ENCODE measurements at regions not wholly inside any gene's neighbourhood (a gene's known extent, or its start where the extent isn't known, plus 50 kb on each side); places are given as distances from the start of the nearest gene placed in this dataset.

DNA sequence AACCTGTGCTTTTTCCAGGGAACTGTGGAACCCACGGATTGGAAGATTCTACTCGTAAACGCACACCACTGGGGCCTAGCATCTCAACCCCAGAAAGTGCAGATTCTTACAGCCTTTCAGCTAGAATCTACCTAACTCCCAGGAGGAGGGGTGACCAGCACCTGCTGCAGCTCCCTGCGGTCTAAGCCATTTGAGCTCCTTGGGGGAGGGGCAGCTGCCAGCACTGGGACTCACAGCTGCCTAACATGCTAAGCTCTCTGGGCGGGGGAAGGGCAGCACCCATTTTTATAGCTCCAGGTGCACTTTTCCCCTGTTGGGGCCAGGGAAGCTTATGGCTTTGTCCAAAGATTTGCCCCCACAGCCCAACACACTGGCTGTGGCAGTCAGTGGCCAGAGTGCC, 595.7 kb upstream of the EPHA5 start:
- intact Hi-C loops (cut with micrococcal nuclease; ENCODE audit: unreplicated experiment): no loop called here
- BruUV-seq (replicated peaks): no TSS peak
- H3K36me3 ChIP-seq (ENCODE audit: insufficient read depth, low read length, poor library complexity, severe bottlenecking): no peaks in the 10 kb centered on the region
- ChIA-PET CTCF (no interaction called here), POLR2A (ENCODE audit: low non-redundant PET) (no interaction called here)
- no peaks in the 10 kb centered on the region for H3K4me1 ChIP-seq (ENCODE audit: insufficient read depth, low read length, poor library complexity, severe bottlenecking)
- no peaks in the 10 kb centered on the region for H3K27me3 ChIP-seq (replicated peaks; ENCODE audit: insufficient read depth, low read depth, low read length, poor library complexity)
- H3K4me3 ChIP-seq (ENCODE audit: low read depth, low read length, poor library complexity, severe bottlenecking): no peak overlapping the region
- TF ChIP-seq EZH2 (IDR thresholded peaks at IDR 0.05; ENCODE audit: borderline replicate concordance, low read depth, low read length, poor library complexity, severe bottlenecking) (no peak), CTCF (conservative IDR thresholded peaks at IDR 0.05; ENCODE audit: low read depth, low read length) (no peak)
- H3K27ac ChIP-seq (ENCODE audit: low read depth, low read length, poor library complexity, severe bottlenecking): no peak overlapping the region
- DNase-seq (ENCODE audit: low spot score): no peak
- no peaks in the 10 kb centered on the region for H3K9me3 ChIP-seq (ENCODE audit: low read depth, low read length, poor library complexity, severe bottlenecking)

DNA sequence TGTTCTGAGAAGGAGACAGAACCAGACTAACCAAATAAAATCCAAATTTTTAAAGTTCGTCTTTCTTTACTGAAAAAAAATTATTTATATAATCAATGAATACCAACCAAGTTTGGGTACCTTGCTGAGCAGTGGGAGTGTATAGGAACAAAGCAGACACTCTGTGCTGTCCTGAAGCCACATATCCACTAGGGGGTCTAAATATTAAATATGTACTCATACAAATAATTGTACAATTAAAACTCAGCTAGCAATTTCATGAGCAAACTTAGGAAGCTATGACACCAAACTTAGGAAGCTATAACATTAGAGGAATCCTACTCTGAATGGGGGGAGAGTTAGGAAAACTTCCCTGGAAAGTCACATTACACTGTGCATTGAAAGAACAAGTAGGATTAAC, 582.0 kb upstream of the EPHA5 start:
- DNase-seq (ENCODE audit: low spot score): no peak
- POLR2A ChIA-PET (ENCODE audit: low non-redundant PET): no interaction called here
- Histone ChIP-seq H3K9me3 (ENCODE audit: low read depth, low read length, poor library complexity, severe bottlenecking) (no peaks in the 10 kb centered on the region), H3K36me3 (ENCODE audit: insufficient read depth, low read length, poor library complexity, severe bottlenecking) (no peaks in the 10 kb centered on the region), H3K4me1 (ENCODE audit: insufficient read depth, low read length, poor library complexity, severe bottlenecking) (no peaks in the 10 kb centered on the region), H3K4me3 (ENCODE audit: low read depth, low read length, poor library complexity, severe bottlenecking) (no peak overlapping the region), H3K27me3 (replicated peaks; ENCODE audit: insufficient read depth, low read depth, low read length, poor library complexity) (no peaks in the 10 kb centered on the region), H3K27ac (ENCODE audit: low read depth, low read length, poor library complexity, severe bottlenecking) (no peak overlapping the region)
- TF ChIP-seq CTCF (conservative IDR thresholded peaks at IDR 0.05; ENCODE audit: low read depth, low read length): peak; percentile 24; the same call in 1 of the 2 replicates
- no peak for TF ChIP-seq EZH2 (IDR thresholded peaks at IDR 0.05; ENCODE audit: borderline replicate concordance, low read depth, low read length, poor library complexity, severe bottlenecking)
- BruUV-seq (replicated peaks): no TSS peak
- CTCF ChIA-PET: no interaction called here
- intact Hi-C loops (cut with micrococcal nuclease; ENCODE audit: unreplicated experiment): no loop called here

DNA sequence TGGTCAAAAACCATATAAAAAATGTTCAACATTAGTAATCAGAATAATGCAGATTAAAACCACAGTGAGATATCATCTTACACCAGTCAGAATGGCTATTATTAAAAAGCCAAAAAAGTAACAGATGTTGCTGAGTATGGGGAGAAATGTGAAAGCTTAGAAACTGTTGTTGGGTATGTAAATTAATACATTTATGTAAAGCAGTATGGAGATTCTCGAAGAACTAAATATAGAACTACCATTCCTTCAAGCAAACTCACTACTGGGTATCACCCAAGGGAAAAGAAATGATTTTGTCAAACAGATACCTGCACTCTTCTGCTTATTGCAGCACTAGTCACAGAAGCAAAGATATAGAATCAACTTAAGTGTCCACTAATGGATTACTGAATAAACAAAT, 576.4 kb upstream of the EPHA5 start:
- CTCF ChIA-PET: no interaction called here
- POLR2A ChIA-PET (ENCODE audit: low non-redundant PET): no interaction called here
- TF ChIP-seq EZH2 (IDR thresholded peaks at IDR 0.05; ENCODE audit: borderline replicate concordance, low read depth, low read length, poor library complexity, severe bottlenecking) (no peak), CTCF (conservative IDR thresholded peaks at IDR 0.05; ENCODE audit: low read depth, low read length) (no peak)

More for the DNA sequence above, 576.4 kb upstream of the EPHA5 start:
- DNase-seq (ENCODE audit: low spot score): no peak
- intact Hi-C loops (cut with micrococcal nuclease; ENCODE audit: unreplicated experiment): no loop called here
- Histone ChIP-seq H3K4me1 (ENCODE audit: insufficient read depth, low read length, poor library complexity, severe bottlenecking) (no peaks in the 10 kb centered on the region), H3K9me3 (ENCODE audit: low read depth, low read length, poor library complexity, severe bottlenecking) (no peaks in the 10 kb centered on the region), H3K4me3 (ENCODE audit: low read depth, low read length, poor library complexity, severe bottlenecking) (no peak overlapping the region), H3K27ac (ENCODE audit: low read depth, low read length, poor library complexity, severe bottlenecking) (no peak overlapping the region), H3K27me3 (replicated peaks; ENCODE audit: insufficient read depth, low read depth, low read length, poor library complexity) (no peaks in the 10 kb centered on the region), H3K36me3 (ENCODE audit: insufficient read depth, low read length, poor library complexity, severe bottlenecking) (no peaks in the 10 kb centered on the region)
- BruUV-seq (replicated peaks): no TSS peak
